ENCODE measurements at regions not wholly inside any gene's neighbourhood (a gene's known extent, or its start where the extent isn't known, plus 50 kb on each side); places are given as distances from the start of the nearest gene placed in this dataset.
"Not testable (repeated sequence)": the region's sequence is repeated elsewhere in the genome, so short reads cannot be mapped to it uniquely, and the experiment has no call there.

- no peak for DNase-seq
These were observed 429.4 kb upstream of the DIPK2B start for GRCh38 chrX:45630078-45630477.

DNA sequence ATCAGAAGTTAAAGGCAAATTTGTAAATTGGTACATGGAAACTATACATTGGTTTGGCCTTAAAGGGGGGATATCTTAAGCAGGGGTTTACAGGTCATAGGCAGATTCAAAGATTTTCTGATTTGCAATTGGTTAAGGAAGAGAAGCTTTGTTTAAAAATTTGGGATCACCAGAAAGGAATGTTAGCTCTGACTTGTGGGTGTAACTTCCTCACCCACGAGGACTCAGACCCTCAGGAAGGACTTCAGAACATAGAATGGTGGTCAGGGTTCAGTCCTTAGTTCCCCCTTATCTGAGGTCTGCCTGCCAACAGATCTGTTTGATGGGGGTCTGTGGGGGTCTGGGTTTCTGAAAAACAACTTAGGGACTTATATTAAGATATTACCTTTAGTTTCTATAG lies 427.4 kb upstream of the DIPK2B start:
- DNase-seq = no peak

DNA sequence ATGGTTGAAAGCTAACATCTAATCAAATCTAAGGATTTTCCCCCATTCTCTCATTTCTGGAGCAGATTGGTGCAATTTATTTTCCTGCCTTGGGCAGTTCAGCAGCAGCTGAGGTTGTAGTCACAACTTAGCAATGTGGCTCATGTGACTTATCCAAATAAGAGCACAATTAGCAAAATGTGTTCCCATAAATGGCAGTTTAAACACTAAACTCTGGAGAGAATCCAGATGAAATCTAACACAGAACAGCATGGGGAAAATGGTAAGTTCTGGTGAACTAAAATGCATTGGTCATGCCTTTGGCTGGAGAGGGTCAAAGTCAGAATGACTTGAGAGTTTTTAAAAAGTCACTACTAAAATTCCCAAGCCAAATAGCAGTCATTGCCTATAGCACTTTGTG lies 422.6 kb upstream of the DIPK2B start:
- DNase-seq = no peak

DNA sequence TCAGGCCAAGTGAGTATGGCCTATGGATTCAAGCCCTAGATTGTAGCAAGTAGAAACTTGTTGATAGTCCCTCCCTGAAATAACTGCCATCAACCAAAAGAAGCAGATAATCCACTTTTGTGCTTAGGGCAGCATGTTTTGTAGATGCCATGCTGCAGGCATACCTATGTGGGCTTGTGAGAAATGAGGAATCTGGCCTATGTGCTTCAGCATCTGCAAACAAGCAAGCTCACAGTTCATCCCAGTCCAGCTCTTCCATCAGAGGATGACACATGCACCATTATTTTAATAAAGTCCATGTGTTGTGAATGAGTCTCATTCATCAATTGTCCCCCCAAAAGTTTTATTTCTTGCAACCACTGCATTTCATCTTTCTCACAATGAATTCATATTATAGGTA lies 421.9 kb upstream of the DIPK2B start:
- no peak for DNase-seq

GRCh38 chrX:45622042-45622423 lies 421.4 kb upstream of the DIPK2B start:
- no peak for DNase-seq

DNA sequence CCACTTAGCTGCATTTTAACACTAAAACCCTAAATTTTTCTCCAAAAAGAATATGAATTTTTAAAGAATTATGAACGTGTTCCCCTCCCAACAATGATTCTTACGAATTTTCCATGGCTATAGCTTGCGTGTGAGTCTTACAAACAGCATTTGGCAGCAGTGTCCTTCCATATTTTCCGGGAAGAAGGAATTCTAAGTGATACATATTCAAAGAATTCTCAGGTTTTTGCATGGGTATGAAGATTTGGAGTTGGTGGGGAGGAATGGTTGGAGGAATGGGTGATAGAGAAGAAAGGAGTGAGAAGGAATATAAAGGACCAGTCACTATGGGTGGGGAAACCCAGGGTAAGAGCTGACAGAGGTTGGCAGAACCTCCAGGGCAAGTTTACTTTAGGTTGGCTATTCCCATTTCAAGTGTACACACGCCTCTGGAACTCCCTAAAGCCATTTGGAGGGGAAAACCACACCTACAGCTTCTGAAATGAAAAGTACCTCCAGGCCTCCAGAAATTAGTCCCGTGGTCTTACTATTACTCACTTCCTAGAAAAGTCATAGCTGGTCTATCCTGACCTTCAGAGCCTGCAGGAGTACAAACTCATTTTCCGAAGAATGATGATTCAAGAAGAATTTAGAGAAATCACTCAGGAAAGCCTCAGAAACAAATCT lies 420.8 kb upstream of the DIPK2B start:
- DNase-seq = no peak

GRCh38 chrX:45619290-45619689 lies 418.6 kb upstream of the DIPK2B start:
- DNase-seq = no peak

DNA sequence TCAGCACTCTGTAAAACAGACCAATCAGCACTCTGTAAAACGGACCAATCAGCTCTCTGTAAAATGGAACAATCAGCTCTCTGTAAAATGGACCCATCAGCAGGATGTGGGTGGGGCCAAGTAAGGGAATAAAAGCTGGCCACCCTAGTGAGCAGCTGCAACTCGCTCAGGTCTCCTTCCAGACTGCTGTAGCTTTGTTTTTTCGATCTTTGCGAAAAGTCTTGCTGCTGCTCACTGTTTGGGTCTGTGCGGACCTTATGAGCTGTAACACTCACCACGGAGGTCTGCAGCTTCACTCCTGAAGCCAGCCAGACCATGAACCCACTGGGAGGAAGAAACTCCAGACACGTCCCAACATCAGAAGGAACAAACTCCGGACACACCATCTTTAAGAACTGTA lies 414.9 kb upstream of the DIPK2B start:
- DNase-seq = not testable (repeated sequence)

DNA sequence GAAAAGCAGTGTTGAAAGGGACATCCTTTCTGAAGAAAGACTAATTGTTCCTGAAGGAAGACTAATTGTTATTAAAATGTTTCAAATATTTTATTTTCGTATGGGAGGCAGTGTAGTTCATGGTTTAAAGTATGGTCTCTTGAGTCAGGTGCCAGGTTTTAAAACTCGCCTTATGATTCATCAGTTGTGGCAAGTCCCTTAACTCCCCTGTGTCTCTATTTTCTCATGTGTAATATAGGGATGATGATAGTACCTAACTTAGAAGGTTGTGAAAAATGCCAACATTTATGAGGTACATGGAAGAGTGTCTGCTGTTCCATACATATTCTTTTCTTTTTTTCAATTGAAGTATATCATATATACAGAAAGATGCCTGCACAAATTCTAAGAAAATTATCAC lies 414.2 kb upstream of the DIPK2B start:
- DNase-seq = no peak

- no peak for DNase-seq
These were observed 401.5 kb upstream of the DIPK2B start for GRCh38 chrX:45602151-45602550.

DNA sequence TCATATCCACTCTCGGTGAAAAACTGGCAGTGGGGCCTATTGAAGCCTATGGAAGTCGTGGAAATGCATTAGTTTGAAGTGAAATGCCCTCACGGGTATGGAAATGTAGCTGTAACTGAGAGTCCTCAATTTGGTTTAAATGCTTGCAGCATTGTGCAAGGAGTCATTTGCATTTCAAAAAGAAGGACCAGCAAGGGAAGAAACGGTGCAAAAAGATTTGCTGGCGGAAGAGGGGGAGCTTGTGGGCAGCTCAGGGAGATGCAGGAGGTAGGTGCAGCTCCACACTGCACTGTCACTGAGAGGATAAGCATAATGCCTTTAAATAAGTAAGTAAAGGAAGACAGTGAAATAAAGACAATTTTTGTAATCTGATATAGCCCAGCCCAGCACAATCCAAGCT lies 400.4 kb upstream of the DIPK2B start:
- DNase-seq = no peak

- no peak for DNase-seq
These were observed 398.2 kb upstream of the DIPK2B start for GRCh38 chrX:45598861-45599260.

DNA sequence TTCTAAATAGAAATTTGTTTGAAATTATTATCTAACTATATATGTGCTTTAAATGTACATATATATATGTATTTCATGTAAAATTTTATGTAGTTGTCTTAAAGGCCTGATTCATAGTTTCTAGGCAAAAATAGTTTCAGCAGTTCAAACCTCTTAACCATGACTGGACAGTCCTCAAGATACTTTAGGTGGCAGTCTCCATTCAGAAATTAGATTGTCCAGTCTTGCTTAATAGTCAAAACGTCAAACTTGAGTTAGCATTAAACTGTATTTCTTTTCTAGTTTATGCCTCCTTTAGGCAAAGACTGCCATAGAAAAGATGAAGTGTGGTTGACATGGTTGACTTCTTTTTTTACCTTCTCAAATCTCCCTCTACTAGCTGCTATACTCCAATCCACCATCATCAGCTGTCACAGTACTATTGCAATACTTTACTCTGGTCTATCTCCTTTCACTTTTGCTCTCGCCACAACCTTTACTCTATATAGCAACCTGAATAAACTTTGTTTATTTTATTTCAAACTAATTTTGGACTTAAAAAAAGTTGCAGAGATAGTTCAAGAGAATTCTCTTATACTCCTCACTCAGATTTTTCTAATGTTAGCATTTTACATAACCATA lies 395.6 kb upstream of the DIPK2B start:
- no peak for DNase-seq

DNA sequence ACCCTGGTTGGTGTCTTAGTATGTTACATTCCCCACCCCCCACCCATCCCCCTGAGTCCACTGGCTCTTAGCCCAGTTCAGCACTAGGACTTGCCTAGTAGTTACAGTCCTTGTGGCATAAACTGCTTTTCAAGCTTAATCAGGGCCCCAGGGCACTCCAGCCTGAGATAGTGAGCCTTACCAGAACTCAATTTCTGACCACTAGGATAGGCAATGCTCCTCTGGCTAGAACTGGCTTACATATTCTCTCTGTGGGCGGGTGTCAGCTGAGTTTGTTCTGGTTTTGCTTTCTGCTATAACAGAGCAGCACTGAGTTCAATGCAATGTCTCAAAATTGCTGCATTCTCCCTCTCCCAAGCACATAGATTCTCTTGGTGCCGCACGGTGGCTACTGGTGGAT lies 391.4 kb upstream of the DIPK2B start:
- no peak for DNase-seq

- no peak for DNase-seq
These were observed 391.0 kb upstream of the DIPK2B start for GRCh38 chrX:45591650-45592049.

GRCh38 chrX:45584717-45585116 lies 384.0 kb upstream of the DIPK2B start:
- no peak for DNase-seq

GRCh38 chrX:45577361-45577760 lies 376.7 kb upstream of the DIPK2B start:
- DNase-seq = no peak

DNA sequence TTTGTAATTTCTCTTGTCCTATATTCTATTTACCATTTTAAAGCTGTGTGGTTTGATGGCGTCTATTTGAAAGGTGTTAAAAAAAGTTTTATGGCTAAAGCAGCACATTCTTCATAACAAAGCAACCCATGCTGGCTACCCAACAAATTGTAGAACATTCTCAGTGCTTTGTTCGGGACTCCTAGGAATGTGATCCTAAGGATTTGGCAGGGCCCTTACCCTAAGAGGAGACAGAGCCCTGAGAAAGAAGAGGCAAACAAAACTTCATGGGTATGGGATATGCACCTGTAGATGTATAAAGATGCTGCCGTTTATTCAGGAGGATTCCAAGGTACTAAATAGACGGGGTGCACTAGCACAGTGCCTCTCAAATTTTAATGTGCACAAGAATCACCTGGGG lies 370.8 kb upstream of the DIPK2B start:
- DNase-seq = no peak

DNA sequence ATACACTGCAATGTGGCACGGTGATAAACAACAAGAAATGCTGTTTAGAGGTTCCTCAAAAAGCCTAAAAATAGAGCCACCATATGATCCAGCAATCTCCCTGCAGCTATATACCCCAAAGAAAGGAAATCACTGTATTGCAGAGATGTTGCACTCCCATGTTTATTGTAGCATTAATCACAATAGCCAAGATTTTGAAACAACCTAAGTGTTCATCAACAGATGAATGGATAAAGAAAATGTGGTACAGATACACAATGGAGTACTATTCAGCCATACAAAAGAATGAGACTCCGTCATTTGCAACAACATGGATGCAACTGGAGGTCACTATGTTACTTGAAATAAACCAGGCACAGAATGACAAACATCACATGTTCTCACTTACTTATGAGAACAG lies 365.8 kb upstream of the DIPK2B start:
- no peak for DNase-seq

DNA sequence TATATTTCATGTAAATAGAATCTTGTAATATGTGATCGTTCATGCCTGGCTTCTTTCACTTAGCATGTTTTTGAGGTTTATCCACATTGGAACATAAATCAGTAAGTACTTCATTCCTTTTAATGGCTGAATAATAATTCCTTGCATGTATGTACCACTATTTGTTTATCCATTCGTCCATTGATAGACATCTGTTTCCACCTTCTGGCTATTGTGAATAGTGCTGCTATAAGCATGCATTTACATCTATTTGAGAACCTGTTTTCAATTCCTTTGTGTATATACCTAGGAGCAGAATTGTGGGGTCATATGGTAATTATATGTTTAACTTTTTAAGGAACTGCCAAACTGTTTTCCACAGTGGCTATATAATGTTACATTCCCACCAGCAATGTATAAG lies 356.7 kb upstream of the DIPK2B start:
- no peak for DNase-seq

GRCh38 chrX:45554736-45555135 lies 354.1 kb upstream of the DIPK2B start:
- DNase-seq = no peak

- no peak for DNase-seq
These were observed 352.7 kb upstream of the DIPK2B start for GRCh38 chrX:45553417-45553816.

- not testable (repeated sequence) for DNase-seq
These were observed 346.0 kb upstream of the DIPK2B start for GRCh38 chrX:45546697-45547096.

- no peak for DNase-seq
These were observed 339.5 kb upstream of the DIPK2B start for GRCh38 chrX:45540181-45540580.

GRCh38 chrX:45537936-45538335 lies 337.3 kb upstream of the DIPK2B start:
- no peak for DNase-seq

All from NCI-H2171 treated with DMSO at 0.1 percent for 48 hours (cell line).